DND-41 (cell line): ENCODE measurements at regions not wholly inside any gene's neighbourhood (a gene's known extent, or its start where the extent isn't known, plus 50 kb on each side); places are given as distances from the start of the nearest gene placed in this dataset.

Experiments used
- EZH2 ChIP-seq: IDR thresholded peaks from 3 replicates; pipeline ENCODE4 v1.6.1; 2012; ENCODE audit warnings: borderline replicate concordance, low read depth, mild to moderate bottlenecking, moderate library complexity, low read length, inconsistent platforms; ENCODE audit not compliant: severe bottlenecking
- TF ChIP-seq, protein P1 (sequence below): IDR thresholded peaks from 2 replicates; pipeline ENCODE4 v1.5.1; 2012; ENCODE audit warnings: borderline replicate concordance, low read length, moderate library complexity, mild to moderate bottlenecking; ENCODE audit not compliant: poor library complexity, severe bottlenecking; ENCODE audit errors: extremely low read depth

DNA sequence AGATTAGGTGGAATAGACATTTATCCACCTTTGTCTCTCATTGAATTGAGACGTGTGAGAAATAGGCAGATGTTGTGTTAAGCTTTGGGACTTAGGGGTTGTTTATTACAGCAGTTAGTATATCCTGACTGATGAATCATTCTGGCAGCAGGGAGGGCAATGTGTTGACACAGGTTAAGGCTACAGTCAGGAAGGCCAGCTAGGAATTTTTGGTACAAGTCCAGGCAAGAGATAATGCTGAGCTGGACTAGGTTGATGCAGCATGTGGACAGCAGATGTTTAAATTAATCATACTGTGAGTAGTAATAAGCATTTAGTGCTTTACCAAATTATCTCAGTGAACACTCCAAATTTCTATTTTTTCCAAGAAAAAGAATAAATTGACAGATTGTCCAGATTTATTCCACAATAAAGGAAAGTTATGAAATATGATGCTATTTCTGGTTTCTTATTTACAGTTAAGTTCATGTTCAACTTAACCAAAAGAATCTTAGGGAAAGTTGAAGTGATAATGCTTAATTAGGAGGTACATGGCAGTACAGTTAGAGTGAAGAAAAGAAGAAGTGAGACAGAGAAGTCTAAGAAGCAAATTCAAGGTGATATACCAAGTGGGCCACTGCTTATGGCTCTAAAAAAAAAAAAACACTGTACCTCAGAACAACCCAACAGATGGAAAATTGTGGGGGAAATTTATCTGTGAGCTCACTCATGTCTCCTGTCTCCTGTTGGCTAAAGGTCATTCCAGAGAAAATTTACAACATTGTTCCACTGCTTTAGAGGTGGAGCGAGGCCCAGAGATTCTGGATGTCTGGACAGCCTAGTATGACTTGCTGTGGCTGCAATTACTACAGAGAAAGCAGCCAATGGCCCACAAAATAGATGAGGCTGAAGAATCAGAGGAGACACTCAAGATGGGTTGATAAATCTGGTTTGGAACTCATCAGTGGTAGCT is 102.7 kb upstream of the C21orf91 start:
- TF ChIP-seq, protein P1, sequence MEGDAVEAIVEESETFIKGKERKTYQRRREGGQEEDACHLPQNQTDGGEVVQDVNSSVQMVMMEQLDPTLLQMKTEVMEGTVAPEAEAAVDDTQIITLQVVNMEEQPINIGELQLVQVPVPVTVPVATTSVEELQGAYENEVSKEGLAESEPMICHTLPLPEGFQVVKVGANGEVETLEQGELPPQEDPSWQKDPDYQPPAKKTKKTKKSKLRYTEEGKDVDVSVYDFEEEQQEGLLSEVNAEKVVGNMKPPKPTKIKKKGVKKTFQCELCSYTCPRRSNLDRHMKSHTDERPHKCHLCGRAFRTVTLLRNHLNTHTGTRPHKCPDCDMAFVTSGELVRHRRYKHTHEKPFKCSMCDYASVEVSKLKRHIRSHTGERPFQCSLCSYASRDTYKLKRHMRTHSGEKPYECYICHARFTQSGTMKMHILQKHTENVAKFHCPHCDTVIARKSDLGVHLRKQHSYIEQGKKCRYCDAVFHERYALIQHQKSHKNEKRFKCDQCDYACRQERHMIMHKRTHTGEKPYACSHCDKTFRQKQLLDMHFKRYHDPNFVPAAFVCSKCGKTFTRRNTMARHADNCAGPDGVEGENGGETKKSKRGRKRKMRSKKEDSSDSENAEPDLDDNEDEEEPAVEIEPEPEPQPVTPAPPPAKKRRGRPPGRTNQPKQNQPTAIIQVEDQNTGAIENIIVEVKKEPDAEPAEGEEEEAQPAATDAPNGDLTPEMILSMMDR = no peak
- TF ChIP-seq EZH2 = no peak
